ENCODE measurements at regions not wholly inside any gene's neighbourhood (a gene's known extent, or its start where the extent isn't known, plus 50 kb on each side); places are given as distances from the start of the nearest gene placed in this dataset.

DNA sequence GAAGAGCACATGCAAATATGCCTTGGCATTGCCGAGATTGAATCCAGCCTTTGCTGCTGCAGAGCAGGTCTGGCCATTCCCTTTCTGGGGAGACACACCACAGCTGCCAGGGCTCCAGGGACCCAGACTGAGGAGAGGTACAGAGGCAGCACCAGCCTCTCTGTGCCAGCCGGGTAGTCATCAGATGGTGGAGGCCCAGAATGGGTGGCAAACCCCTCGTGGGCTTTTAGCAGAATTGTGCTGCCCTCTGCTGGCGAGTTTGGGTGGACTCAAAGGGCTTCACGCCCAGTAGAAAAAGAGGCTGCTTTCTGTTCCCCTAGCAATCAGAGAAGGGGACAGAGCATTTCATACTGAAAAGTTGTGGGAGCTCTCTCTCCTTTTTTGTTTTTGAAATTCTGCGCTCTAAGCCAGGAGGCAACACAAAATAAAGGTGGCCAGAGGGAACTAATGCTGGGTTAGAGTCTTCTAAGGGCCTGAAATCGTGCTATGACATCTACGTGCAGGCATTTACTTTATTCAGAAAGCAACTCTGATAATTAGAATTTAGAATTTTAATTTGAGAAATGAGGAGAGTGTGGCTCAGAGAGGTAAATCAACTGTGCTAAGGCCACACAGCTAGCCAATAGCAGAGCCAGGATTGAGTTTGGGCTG is 158.8 kb upstream of the NAV2 start:
- Mint-ChIP-seq H3K4me1 (peaks cover 2% of the 10 kb centered on the region), H3K9me3 (ENCODE audit: low read depth) (no peaks in the 10 kb centered on the region), H3K27me3 (peaks cover 10% of the 10 kb centered on the region), H3K36me3 (ENCODE audit: low read depth) (no peaks in the 10 kb centered on the region), H3K27ac (no peak overlapping the region), H3K4me3 (no peak overlapping the region)
- ChIA-PET POLR2A (no interaction called here), CTCF (interaction anchor here (0.6 to 8.1 kb wide), 23 partner anchors 9 to 486 kb away, joined by 3 to 48 read pairs (median 3); no protein-coding TSS in a partner anchor)
- ATAC-seq (peak; percentile 86), DNase-seq (peak; percentile 90)
- intact Hi-C loops (cut with DNase I, micrococcal nuclease) = loop anchor here (1.0 to 2.0 kb wide), 4 partner anchors 243 to 483 kb away; no protein-coding TSS in a partner anchor

DNA sequence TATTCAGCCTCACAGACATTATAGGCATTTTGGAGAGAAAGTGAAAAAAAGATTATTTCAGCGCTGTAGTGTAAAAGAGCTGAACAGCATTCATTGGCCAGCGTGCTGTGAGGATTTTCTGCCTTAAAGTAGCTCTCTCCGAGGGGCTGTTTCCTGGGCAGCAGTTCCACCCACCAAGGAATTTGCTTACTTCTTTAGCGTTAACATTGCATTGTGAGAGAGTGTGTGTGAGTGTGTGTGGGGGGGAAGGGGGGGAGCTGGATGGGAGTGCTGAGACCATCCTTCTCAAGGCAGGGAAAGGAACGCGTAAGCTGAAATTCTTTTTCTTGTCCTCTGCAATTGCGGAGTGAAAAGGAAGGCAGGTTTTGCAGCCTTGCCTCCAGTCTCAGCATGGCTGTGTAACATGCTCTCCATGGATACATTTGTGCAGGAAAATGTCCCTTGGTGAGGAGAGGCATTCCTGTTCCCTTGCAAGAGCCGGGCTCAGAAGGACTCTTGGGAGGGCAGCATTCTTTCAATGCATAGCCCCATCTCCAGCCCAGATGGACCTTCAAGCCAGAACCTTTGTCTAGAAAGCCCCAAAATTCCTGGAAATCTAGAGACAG is 159.9 kb upstream of the NAV2 start:
- ChIA-PET CTCF (interaction anchor here (0.6 to 1.8 kb wide), 14 partner anchors 10 to 482 kb away, joined by 3 to 7 read pairs (median 4); no protein-coding TSS in a partner anchor), POLR2A (no interaction called here)
- ATAC-seq (no peak), DNase-seq (no peak)
- no peaks in the 10 kb centered on the region for H3K9me3 Mint-ChIP-seq (ENCODE audit: low read depth)
- H3K36me3 Mint-ChIP-seq (ENCODE audit: low read depth) = no peaks in the 10 kb centered on the region
- intact Hi-C loops (cut with DNase I, micrococcal nuclease) = loop anchor here (1.0 to 2.0 kb wide), 4 partner anchors 241 to 481 kb away; no protein-coding TSS in a partner anchor
- peaks cover 1% of the 10 kb centered on the region for H3K4me1 Mint-ChIP-seq
- H3K27me3 Mint-ChIP-seq = peaks cover 12% of the 10 kb centered on the region
- no peak overlapping the region for H3K27ac Mint-ChIP-seq
- H3K4me3 Mint-ChIP-seq = no peak overlapping the region

DNA sequence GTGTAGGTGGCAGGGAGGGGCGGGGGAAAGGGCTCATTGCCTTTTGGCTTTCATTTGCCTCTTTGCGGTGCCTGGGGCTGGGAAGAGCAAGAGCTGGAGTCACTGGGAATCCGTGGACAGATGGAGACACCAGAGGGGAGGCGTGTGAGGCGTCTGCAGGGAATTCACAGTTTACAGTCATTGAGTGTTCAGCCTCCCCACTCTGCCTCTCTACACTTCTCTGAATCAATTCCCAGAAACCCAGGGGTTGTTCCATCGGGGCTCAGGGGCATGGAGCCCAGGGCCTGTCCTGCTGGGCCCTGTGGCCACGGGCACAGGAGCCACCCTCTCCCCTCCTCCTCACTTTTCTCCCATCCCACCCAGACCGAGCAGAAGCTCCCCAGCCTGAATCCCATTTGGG is 160.5 kb upstream of the NAV2 start:
- ChIA-PET POLR2A (no interaction called here), CTCF (interaction anchor here (0.6 to 1.8 kb wide), 11 partner anchors 28 to 476 kb away, joined by 3 to 6 read pairs (median 4); no protein-coding TSS in a partner anchor)
- H3K27ac Mint-ChIP-seq = no peak overlapping the region
- ATAC-seq (no peak), DNase-seq (no peak)
- no peaks in the 10 kb centered on the region for H3K4me1 Mint-ChIP-seq
- H3K4me3 Mint-ChIP-seq = no peak overlapping the region
- H3K36me3 Mint-ChIP-seq (ENCODE audit: low read depth) = no peaks in the 10 kb centered on the region
- no peaks in the 10 kb centered on the region for H3K9me3 Mint-ChIP-seq (ENCODE audit: low read depth)
- peaks cover 11% of the 10 kb centered on the region for H3K27me3 Mint-ChIP-seq
- intact Hi-C loops (cut with DNase I, micrococcal nuclease) = loop anchor here in 1 of 2 experiments (2.0 kb wide), 1 partner anchor 241 kb away; no protein-coding TSS in a partner anchor

DNA sequence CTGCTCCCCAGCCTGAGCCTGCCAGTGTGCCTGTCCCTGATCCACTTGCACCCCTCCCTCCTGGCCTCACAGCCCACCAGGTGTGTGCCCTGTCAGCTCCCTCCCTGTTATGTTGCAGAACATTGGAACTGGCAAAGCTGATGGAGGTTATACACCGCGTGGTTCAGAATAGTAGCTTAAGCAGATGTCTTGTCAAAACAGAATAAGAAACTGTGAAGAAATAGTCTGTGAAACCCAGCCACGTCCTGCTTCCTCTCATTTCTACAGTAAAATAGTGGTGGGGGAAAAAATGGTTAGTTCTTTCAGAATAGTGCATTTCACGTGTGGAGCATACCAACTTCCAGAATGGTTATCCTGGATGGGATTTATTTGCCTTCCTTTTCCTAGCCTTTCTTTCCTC is 161.2 kb upstream of the NAV2 start:
- intact Hi-C loops (cut with DNase I, micrococcal nuclease) = no loop called here

DNA sequence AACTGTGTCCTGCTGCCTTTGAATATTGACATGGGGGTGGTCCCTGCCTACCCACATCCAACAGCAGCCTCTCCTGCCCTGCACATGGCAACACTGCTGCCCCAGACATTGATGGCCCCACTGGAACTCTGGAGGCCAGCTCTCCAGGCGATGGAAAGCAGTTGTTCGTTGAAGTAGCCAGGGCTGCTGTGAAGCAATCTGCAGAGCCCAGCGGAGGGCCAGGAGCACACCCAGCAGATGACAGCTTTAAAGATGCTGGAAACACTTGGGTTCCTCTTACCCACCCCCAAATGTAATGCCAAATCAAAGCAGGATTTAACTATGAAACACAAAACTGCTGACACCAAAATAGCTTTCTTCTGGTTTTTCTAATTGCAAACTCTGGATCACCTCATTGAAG is 165.6 kb upstream of the NAV2 start:
- Mint-ChIP-seq H3K9me3 (ENCODE audit: low read depth) (no peaks in the 10 kb centered on the region), H3K4me1 (no peaks in the 10 kb centered on the region), H3K4me3 (no peak overlapping the region), H3K27me3 (peaks cover 9% of the 10 kb centered on the region), H3K27ac (no peak overlapping the region), H3K36me3 (ENCODE audit: low read depth) (no peaks in the 10 kb centered on the region)
- ChIA-PET POLR2A (no interaction called here), CTCF (interaction anchor here (0.7 to 1.8 kb wide), 4 partner anchors 9 to 229 kb away, joined by 3 to 5 read pairs (median 3); no protein-coding TSS in a partner anchor)
- ATAC-seq = no peak
- intact Hi-C loops (cut with DNase I, micrococcal nuclease) = no loop called here
- DNase-seq = no peak

More for the DNA sequence above, 161.2 kb upstream of the NAV2 start:
- H3K9me3 Mint-ChIP-seq (ENCODE audit: low read depth) = no peaks in the 10 kb centered on the region
- H3K4me1 Mint-ChIP-seq = no peaks in the 10 kb centered on the region
- DNase-seq (no peak), ATAC-seq (no peak)
- peaks cover 11% of the 10 kb centered on the region for H3K27me3 Mint-ChIP-seq
- ChIA-PET POLR2A (no interaction called here), CTCF (interaction anchor here (0.9 to 1.6 kb wide), 5 partner anchors 9 to 475 kb away, joined by 3 to 5 read pairs (median 4); no protein-coding TSS in a partner anchor)
- no peak overlapping the region for H3K27ac Mint-ChIP-seq
- no peaks in the 10 kb centered on the region for H3K36me3 Mint-ChIP-seq (ENCODE audit: low read depth)
- H3K4me3 Mint-ChIP-seq = no peak overlapping the region

DNA sequence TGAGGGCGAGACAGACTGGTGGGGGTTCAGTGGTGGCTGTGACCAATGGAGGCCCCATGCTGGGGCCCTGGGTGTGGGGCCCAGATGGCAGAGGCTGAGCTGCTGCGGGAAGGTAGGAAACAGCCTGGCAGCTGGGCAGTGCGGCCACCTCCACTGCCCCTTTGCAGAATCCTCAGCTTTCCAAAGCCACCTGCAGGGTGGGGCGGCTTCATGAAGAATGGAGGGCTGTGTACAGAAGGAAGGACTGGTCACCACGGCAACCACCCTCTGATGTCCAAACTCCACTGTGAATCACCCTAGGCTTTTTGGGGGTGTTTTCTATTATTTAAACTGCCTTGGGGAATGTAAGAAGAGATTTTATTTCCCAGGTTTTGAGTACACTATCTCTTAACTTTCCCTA is 166.3 kb upstream of the NAV2 start:
- Mint-ChIP-seq H3K36me3 (ENCODE audit: low read depth) (no peaks in the 10 kb centered on the region), H3K4me3 (no peak overlapping the region), H3K27me3 (peaks cover 9% of the 10 kb centered on the region), H3K4me1 (no peaks in the 10 kb centered on the region), H3K9me3 (ENCODE audit: low read depth) (no peaks in the 10 kb centered on the region), H3K27ac (no peak overlapping the region)
- intact Hi-C loops (cut with DNase I, micrococcal nuclease) = no loop called here
- POLR2A ChIA-PET = no interaction called here
- DNase-seq = no peak
- CTCF ChIA-PET = interaction anchor here (0.7 to 1.8 kb wide), 5 partner anchors 9 to 230 kb away, joined by 3 to 5 read pairs (median 3); no protein-coding TSS in a partner anchor
- no peak for ATAC-seq

DNA sequence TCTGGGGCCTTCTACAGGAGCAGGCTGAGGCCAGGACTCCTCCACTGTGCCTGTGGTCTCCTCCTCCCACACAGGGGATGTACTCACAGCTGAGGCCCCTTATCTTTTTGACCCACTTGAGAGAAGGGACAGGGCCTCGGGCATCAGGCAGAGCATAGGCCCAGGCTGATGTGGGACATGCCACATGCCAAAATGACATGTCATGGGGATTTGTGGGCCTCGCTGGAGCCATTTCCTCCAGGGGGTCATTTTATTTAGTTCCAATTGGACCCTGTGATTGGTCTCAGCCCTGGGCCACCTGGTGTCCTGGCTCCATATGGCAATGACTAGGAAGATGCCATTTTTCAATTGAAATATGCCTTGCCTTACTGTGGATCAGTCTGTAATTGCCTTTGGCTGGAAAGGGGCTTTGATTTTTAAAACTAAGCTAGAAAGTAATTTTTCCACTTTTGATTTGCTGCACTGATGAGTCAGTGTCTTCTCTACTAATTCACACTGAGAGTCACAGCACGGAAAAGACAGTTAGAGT is 171.1 kb upstream of the NAV2 start:
- intact Hi-C loops (cut with DNase I, micrococcal nuclease) = no loop called here
- H3K4me1 Mint-ChIP-seq = no peaks in the 10 kb centered on the region
- H3K9me3 Mint-ChIP-seq (ENCODE audit: low read depth) = no peaks in the 10 kb centered on the region
- POLR2A ChIA-PET = no interaction called here
- no peaks in the 10 kb centered on the region for H3K36me3 Mint-ChIP-seq (ENCODE audit: low read depth)
- no peak for DNase-seq
- peaks cover 5% of the 10 kb centered on the region for H3K27me3 Mint-ChIP-seq
- no peak overlapping the region for H3K27ac Mint-ChIP-seq
- CTCF ChIA-PET = interaction anchor here (2.0 kb wide), 1 partner anchor 465 kb away, joined by 6 read pairs; no protein-coding TSS in a partner anchor
- ATAC-seq = no peak
- no peak overlapping the region for H3K4me3 Mint-ChIP-seq

DNA sequence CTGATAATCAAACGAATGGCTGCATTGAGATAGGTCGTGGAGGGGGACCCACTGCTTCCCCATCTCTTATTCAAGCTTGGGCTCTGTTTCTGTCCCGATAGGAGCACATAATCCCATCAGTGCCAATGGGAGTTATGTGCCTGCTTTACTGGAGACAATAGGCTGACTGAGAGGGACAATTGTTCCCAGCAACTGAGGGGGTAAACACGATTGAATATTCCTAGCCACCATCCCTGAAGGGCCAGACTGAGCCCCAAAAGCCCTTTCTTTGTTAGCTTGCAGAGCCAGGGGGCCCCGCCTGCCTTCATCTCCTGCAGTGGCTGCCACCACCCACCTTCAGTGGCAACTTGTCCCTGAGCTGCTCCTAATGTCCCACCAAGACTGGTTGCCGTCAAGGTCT is 172.8 kb upstream of the NAV2 start:
- Mint-ChIP-seq H3K27me3 (peaks cover 8% of the 10 kb centered on the region), H3K36me3 (ENCODE audit: low read depth) (no peaks in the 10 kb centered on the region), H3K9me3 (ENCODE audit: low read depth) (no peaks in the 10 kb centered on the region), H3K4me1 (no peaks in the 10 kb centered on the region), H3K27ac (no peak overlapping the region), H3K4me3 (no peak overlapping the region)
- intact Hi-C loops (cut with DNase I, micrococcal nuclease) = no loop called here
- POLR2A ChIA-PET = no interaction called here
- CTCF ChIA-PET = interaction anchor here (1.1 kb wide), 1 partner anchor 24 kb away, joined by 4 read pairs; no protein-coding TSS in a partner anchor
- DNase-seq = no peak
- ATAC-seq = no peak

DNA sequence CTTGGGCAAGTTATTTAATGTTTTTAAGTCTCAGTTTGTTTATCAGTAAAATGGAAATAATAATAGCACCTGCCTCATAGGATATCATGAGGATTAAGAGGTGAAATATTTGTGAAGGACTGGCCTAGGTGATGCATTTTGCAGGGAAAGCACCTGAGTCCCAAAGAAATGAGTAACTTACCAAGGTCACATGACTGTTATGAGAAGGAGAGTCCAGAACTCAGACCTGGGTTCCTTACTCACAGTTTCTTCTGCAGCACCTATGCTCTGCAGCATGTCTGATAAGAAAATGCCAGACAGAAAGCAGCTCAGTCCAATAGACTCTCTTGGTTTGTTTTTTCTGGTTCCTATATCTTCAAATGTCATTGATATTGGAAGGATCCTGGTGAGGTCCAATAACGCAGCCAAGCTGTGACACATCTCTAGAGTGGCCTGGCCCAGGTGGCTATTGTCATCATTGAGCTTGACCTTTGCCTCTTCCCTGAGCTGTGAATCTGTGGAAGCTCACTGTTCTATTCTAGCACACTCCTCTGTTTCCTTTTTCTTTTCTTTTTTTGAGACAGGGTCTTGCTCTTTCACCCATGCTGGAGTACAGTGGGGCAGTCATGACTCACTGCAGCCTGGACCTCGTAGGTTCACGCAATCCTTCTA is 174.7 kb upstream of the NAV2 start:
- intact Hi-C loops (cut with DNase I, micrococcal nuclease) = no loop called here
- H3K9me3 Mint-ChIP-seq (ENCODE audit: low read depth) = no peaks in the 10 kb centered on the region
- H3K4me3 Mint-ChIP-seq = no peak overlapping the region
- DNase-seq (no peak), ATAC-seq (no peak)
- no peak overlapping the region for H3K27ac Mint-ChIP-seq
- peaks cover 4% of the 10 kb centered on the region for H3K27me3 Mint-ChIP-seq
- ChIA-PET POLR2A (no interaction called here), CTCF (interaction anchor here (0.7 kb wide), 1 partner anchor 155 kb away, joined by 3 read pairs; no protein-coding TSS in a partner anchor)
- H3K4me1 Mint-ChIP-seq = no peaks in the 10 kb centered on the region
- no peaks in the 10 kb centered on the region for H3K36me3 Mint-ChIP-seq (ENCODE audit: low read depth)

DNA sequence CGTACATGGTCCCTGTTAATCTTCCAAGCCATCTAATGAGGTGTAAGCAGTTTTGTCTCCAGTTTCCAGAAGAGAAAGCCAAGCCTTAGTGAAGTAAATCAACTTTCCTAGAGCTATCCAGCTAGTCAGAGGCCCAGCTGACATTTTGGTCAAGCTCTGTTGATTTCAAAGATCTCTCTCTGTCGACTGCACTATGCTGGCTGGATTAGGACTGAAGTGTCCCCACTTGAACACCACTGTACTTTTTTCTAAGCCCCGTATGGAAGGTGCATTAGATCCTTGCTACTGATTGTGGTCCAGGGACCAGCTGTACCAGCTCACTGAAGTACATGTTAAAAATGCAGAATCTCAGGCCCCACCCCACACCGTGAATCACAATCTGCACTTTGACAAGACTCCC is 176.5 kb upstream of the NAV2 start:
- Mint-ChIP-seq H3K27me3 (peaks cover 4% of the 10 kb centered on the region), H3K36me3 (ENCODE audit: low read depth) (no peaks in the 10 kb centered on the region), H3K27ac (no peak overlapping the region), H3K4me1 (no peaks in the 10 kb centered on the region), H3K9me3 (ENCODE audit: low read depth) (no peaks in the 10 kb centered on the region), H3K4me3 (no peak overlapping the region)
- intact Hi-C loops (cut with DNase I, micrococcal nuclease) = no loop called here
- ATAC-seq = no peak
- CTCF ChIA-PET = interaction anchor here (1.5 kb wide), 1 partner anchor 19 kb away, joined by 3 read pairs; no protein-coding TSS in a partner anchor
- no peak for DNase-seq
- POLR2A ChIA-PET = no interaction called here

DNA sequence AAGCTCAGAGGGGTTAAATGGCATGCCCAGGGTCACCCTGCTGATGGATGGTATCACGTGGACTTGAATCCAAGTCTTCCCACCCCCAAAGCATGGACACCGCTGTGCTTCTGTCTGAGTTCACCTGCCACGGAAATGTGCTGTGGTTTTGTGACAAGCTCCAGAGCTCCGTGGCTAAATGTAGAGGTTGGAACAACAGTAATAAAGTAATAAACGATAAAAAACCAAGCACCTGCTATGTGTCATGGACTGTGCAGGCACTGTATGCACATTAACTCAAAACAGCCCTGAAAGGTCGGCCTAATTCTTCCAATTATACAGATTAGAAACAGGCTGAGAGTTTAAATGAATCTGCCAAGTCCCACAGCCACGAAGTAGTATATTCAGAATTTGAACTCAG is 182.1 kb upstream of the NAV2 start:
- H3K36me3 Mint-ChIP-seq (ENCODE audit: low read depth) = no peaks in the 10 kb centered on the region
- no peak overlapping the region for H3K4me3 Mint-ChIP-seq
- no peak overlapping the region for H3K27ac Mint-ChIP-seq
- ChIA-PET POLR2A (no interaction called here), CTCF (no interaction called here)
- ATAC-seq (no peak), DNase-seq (no peak)
- no peaks in the 10 kb centered on the region for H3K9me3 Mint-ChIP-seq (ENCODE audit: low read depth)
- peaks cover 14% of the 10 kb centered on the region for H3K27me3 Mint-ChIP-seq
- no peaks in the 10 kb centered on the region for H3K4me1 Mint-ChIP-seq
- intact Hi-C loops (cut with DNase I, micrococcal nuclease) = no loop called here

Measured in activated CD4-positive, alpha-beta T cell treated with anti-CD3 and anti-CD28 coated beads for 36 hours (primary cell).